ENCODE measurements at regions not wholly inside any gene's neighbourhood (a gene's known extent, or its start where the extent isn't known, plus 50 kb on each side); places are given as distances from the start of the nearest gene placed in this dataset.

- TF ChIP-seq CTCF (conservative IDR thresholded peaks at IDR 0.05; ENCODE audit: low read length) (no peak), EZH2phosphoT487 (IDR thresholded peaks at IDR 0.05; ENCODE audit: borderline replicate concordance) (no peak)
- no peak overlapping the region for H3K4me2 ChIP-seq (ENCODE audit: low read depth, low read length, poor library complexity, severe bottlenecking)
- no peak overlapping the region for H2AFZ ChIP-seq (ENCODE audit: low read length)
- H3F3A ChIP-seq (ENCODE audit: low read depth): no peaks in the 10 kb centered on the region
- no peaks in the 10 kb centered on the region for H3K4me1 ChIP-seq (ENCODE audit: insufficient read depth, low read length, poor library complexity, severe bottlenecking)
- H4K20me1 ChIP-seq (ENCODE audit: insufficient read depth, low read length, poor library complexity, severe bottlenecking): no peaks in the 10 kb centered on the region
- no peak overlapping the region for H3K9ac ChIP-seq (ENCODE audit: low read depth, low read length, poor library complexity, severe bottlenecking)
- H3K27me3 ChIP-seq (ENCODE audit: insufficient read depth, low read length, poor library complexity, severe bottlenecking): no peaks in the 10 kb centered on the region
- no peaks in the 10 kb centered on the region for H3K9me2 ChIP-seq (replicated peaks; ENCODE audit: low read depth, low read length)
- no peaks in the 10 kb centered on the region for H3K9me3 ChIP-seq (ENCODE audit: insufficient read depth, low read depth, low read length)
- H3K79me2 ChIP-seq (ENCODE audit: insufficient read depth, low read length): no peaks in the 10 kb centered on the region
- no peaks in the 10 kb centered on the region for H3K36me3 ChIP-seq (ENCODE audit: insufficient read depth, low read length)
- H3K4me3 ChIP-seq (ENCODE audit: low read length, poor library complexity, severe bottlenecking): no peak overlapping the region
Observed at GRCh38 chr7:152588350-152588749, 87.6 kb downstream of the XRCC2 start.

- no peak for TF ChIP-seq EZH2phosphoT487 (IDR thresholded peaks at IDR 0.05; ENCODE audit: borderline replicate concordance)
- TF ChIP-seq CTCF (conservative IDR thresholded peaks at IDR 0.05; ENCODE audit: low read length): no peak
- no peak overlapping the region for H3K4me2 ChIP-seq (ENCODE audit: low read depth, low read length, poor library complexity, severe bottlenecking)
- H3K4me1 ChIP-seq (ENCODE audit: insufficient read depth, low read length, poor library complexity, severe bottlenecking): no peaks in the 10 kb centered on the region
- H2AFZ ChIP-seq (ENCODE audit: low read length): no peak overlapping the region
- no peak overlapping the region for H3K9ac ChIP-seq (ENCODE audit: low read depth, low read length, poor library complexity, severe bottlenecking)
- H3F3A ChIP-seq (ENCODE audit: low read depth): no peaks in the 10 kb centered on the region
- H3K9me2 ChIP-seq (replicated peaks; ENCODE audit: low read depth, low read length): no peaks in the 10 kb centered on the region
- no peak overlapping the region for H3K4me3 ChIP-seq (ENCODE audit: low read length, poor library complexity, severe bottlenecking)
- no peaks in the 10 kb centered on the region for H3K9me3 ChIP-seq (ENCODE audit: insufficient read depth, low read depth, low read length)
- H3K36me3 ChIP-seq (ENCODE audit: insufficient read depth, low read length): no peaks in the 10 kb centered on the region
- H3K79me2 ChIP-seq (ENCODE audit: insufficient read depth, low read length): no peaks in the 10 kb centered on the region
- no peaks in the 10 kb centered on the region for H4K20me1 ChIP-seq (ENCODE audit: insufficient read depth, low read length, poor library complexity, severe bottlenecking)
- no peaks in the 10 kb centered on the region for H3K27me3 ChIP-seq (ENCODE audit: insufficient read depth, low read length, poor library complexity, severe bottlenecking)
Observed at GRCh38 chr7:152587366-152587765, 88.6 kb downstream of the XRCC2 start.

GRCh38 chr7:152583006-152583405 lies 92.9 kb downstream of the XRCC2 start:
- Histone ChIP-seq H3K9me3 (ENCODE audit: insufficient read depth, low read depth, low read length) (no peaks in the 10 kb centered on the region), H3K79me2 (ENCODE audit: insufficient read depth, low read length) (no peaks in the 10 kb centered on the region), H3K9ac (ENCODE audit: low read depth, low read length, poor library complexity, severe bottlenecking) (no peak overlapping the region), H3K4me1 (ENCODE audit: insufficient read depth, low read length, poor library complexity, severe bottlenecking) (no peaks in the 10 kb centered on the region), H3K9me2 (replicated peaks; ENCODE audit: low read depth, low read length) (no peaks in the 10 kb centered on the region), H3K4me2 (ENCODE audit: low read depth, low read length, poor library complexity, severe bottlenecking) (no peak overlapping the region), H2AFZ (ENCODE audit: low read length) (no peak overlapping the region), H4K20me1 (ENCODE audit: insufficient read depth, low read length, poor library complexity, severe bottlenecking) (no peaks in the 10 kb centered on the region), H3K27me3 (ENCODE audit: insufficient read depth, low read length, poor library complexity, severe bottlenecking) (no peaks in the 10 kb centered on the region), H3F3A (ENCODE audit: low read depth) (no peaks in the 10 kb centered on the region), H3K36me3 (ENCODE audit: insufficient read depth, low read length) (no peaks in the 10 kb centered on the region), H3K4me3 (ENCODE audit: low read length, poor library complexity, severe bottlenecking) (no peak overlapping the region)
- TF ChIP-seq EZH2phosphoT487 (IDR thresholded peaks at IDR 0.05; ENCODE audit: borderline replicate concordance) (no peak), CTCF (conservative IDR thresholded peaks at IDR 0.05; ENCODE audit: low read length) (no peak)

Measured in Loucy (cell line).